ENCODE measurements at regions not wholly inside any gene's neighbourhood (a gene's known extent, or its start where the extent isn't known, plus 50 kb on each side); places are given as distances from the start of the nearest gene placed in this dataset.

DNA sequence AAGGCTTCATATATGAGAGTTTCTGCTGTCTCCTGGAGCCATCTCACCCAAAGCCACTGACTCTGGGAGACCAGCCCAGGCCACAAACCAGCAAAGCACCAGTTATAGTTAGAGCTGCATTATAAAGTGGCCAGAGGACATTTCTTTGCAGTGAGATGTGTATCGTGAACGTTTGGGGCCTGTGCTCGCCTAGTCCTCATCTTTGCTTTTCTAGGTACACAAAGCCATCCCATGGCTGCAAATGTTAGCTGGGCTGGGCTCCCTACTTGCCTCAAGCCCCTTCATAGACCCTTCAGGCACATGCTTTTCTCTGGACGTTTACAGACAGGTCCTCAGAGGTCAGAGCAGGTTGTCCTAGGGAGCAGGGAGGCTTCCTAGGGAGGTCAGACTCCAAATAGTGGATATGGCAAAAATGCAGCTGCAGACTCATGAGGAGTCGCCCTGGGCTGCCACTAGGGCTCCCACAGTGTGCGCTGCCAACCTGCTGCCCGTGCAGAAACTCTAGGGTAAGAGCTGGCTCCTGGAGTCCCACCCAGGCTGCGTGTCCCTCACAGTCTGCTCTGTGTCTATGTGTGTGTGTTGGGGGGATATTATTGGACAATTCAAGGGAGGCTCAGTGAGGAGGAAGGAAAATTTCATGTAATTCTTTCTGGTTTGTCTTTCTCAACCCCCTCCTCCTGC is 141.0 kb downstream of the RPIA start:
- DNase-seq (ENCODE audit: low read depth, low spot score), result no peak
- no peak overlapping the region for H3K4me3 ChIP-seq (ENCODE audit: insufficient read length, low read depth)
- no peak for TF ChIP-seq SUZ12 (IDR thresholded peaks at IDR 0.05; ENCODE audit: extremely low read depth, insufficient read depth, insufficient read length)
- TF ChIP-seq ZNF274 (IDR thresholded peaks at IDR 0.05; ENCODE audit: low read depth, low read length), result no peak
- TF ChIP-seq YY1 (IDR thresholded peaks at IDR 0.05; ENCODE audit: insufficient read depth, insufficient read length), result no peak
- no peaks in the 10 kb centered on the region for H3K36me3 ChIP-seq (ENCODE audit: insufficient read depth, insufficient read length, low read length)
- H3K4me1 ChIP-seq (ENCODE audit: insufficient read depth, insufficient read length), result no peaks in the 10 kb centered on the region
- H3K9ac ChIP-seq (ENCODE audit: insufficient read length, low read depth), result no peak overlapping the region
- H3K9me3 ChIP-seq (ENCODE audit: insufficient read depth, low read length), result no peaks in the 10 kb centered on the region
- no peaks in the 10 kb centered on the region for H3K27me3 ChIP-seq (ENCODE audit: insufficient read depth, insufficient read length)

DNA sequence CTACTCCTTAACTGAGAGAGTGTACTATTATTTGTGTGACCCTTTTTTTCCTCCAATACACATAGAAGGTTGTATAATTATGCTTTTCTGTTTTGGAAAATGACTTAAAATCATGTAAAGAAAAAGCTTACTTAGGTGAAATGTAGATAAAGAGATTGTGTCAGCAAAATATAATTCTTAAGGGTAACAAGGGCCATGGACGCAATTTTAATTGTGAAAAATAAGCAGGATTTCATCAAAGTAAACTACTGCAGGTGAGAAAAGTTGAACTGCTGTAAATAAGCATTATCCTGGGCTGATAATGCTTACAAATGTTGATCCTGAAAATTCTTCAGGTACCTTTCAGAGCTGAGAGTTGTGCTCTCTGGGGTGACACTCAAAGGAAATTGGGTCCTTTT is 141.5 kb downstream of the RPIA start:
- H3K4me3 ChIP-seq (ENCODE audit: insufficient read length, low read depth), result no peak overlapping the region
- H3K27me3 ChIP-seq (ENCODE audit: insufficient read depth, insufficient read length), result no peaks in the 10 kb centered on the region
- no peak for DNase-seq (ENCODE audit: low read depth, low spot score)
- no peaks in the 10 kb centered on the region for H3K9me3 ChIP-seq (ENCODE audit: insufficient read depth, low read length)
- TF ChIP-seq YY1 (IDR thresholded peaks at IDR 0.05; ENCODE audit: insufficient read depth, insufficient read length) (no peak), ZNF274 (IDR thresholded peaks at IDR 0.05; ENCODE audit: low read depth, low read length) (no peak), SUZ12 (IDR thresholded peaks at IDR 0.05; ENCODE audit: extremely low read depth, insufficient read depth, insufficient read length) (no peak)
- H3K36me3 ChIP-seq (ENCODE audit: insufficient read depth, insufficient read length, low read length), result no peaks in the 10 kb centered on the region
- H3K4me1 ChIP-seq (ENCODE audit: insufficient read depth, insufficient read length), result no peaks in the 10 kb centered on the region
- H3K9ac ChIP-seq (ENCODE audit: insufficient read length, low read depth), result no peak overlapping the region

DNA sequence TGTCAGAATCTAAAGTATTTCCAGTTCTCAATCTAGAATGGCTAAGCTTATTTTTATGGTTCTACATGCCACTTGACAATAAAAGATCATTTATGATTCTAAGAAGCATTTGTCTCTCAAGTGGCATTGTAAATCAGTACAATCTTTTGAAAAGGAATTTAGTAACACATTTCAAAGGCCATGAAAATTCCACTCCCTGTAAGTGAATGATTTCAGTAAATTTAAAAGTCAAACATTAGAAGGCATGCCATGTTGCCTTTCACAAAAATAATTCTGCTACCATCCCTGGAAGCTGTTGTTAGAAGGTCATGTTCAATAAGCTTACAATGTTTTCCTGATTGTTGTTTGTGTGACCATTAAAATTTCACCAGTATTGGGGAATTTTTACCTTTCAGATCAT is 142.9 kb downstream of the RPIA start:
- TF ChIP-seq ZNF274 (IDR thresholded peaks at IDR 0.05; ENCODE audit: low read depth, low read length), result no peak
- TF ChIP-seq YY1 (IDR thresholded peaks at IDR 0.05; ENCODE audit: insufficient read depth, insufficient read length), result no peak
- no peak for TF ChIP-seq SUZ12 (IDR thresholded peaks at IDR 0.05; ENCODE audit: extremely low read depth, insufficient read depth, insufficient read length)
- H3K4me1 ChIP-seq (ENCODE audit: insufficient read depth, insufficient read length), result no peaks in the 10 kb centered on the region
- H3K9me3 ChIP-seq (ENCODE audit: insufficient read depth, low read length), result no peaks in the 10 kb centered on the region
- H3K27me3 ChIP-seq (ENCODE audit: insufficient read depth, insufficient read length), result no peaks in the 10 kb centered on the region
- no peaks in the 10 kb centered on the region for H3K36me3 ChIP-seq (ENCODE audit: insufficient read depth, insufficient read length, low read length)
- no peak overlapping the region for H3K4me3 ChIP-seq (ENCODE audit: insufficient read length, low read depth)
- no peak for DNase-seq (ENCODE audit: low read depth, low spot score)
- no peak overlapping the region for H3K9ac ChIP-seq (ENCODE audit: insufficient read length, low read depth)

DNA sequence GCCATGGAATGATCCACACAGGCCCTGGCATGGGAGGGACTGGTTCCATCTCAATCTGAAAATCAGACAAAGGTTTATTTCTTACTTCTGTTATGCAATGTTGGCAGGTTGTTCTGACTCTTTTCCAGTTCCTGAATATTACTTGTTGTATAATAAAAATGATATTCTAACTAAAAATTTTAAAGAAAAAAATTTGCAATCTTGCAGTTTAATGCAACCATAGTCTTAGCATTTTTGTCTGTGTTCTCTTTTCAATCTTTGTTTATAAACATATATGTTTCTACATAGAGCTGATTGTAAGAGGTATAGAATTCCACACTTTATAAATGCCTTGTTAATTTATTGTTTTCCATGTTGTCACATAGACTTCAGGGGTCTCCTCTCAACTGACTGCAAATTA is 143.4 kb downstream of the RPIA start:
- H3K4me3 ChIP-seq (ENCODE audit: insufficient read length, low read depth), result no peak overlapping the region
- no peaks in the 10 kb centered on the region for H3K9me3 ChIP-seq (ENCODE audit: insufficient read depth, low read length)
- H3K4me1 ChIP-seq (ENCODE audit: insufficient read depth, insufficient read length), result no peaks in the 10 kb centered on the region
- DNase-seq (ENCODE audit: low read depth, low spot score), result no peak
- no peak overlapping the region for H3K9ac ChIP-seq (ENCODE audit: insufficient read length, low read depth)
- TF ChIP-seq SUZ12 (IDR thresholded peaks at IDR 0.05; ENCODE audit: extremely low read depth, insufficient read depth, insufficient read length) (no peak), YY1 (IDR thresholded peaks at IDR 0.05; ENCODE audit: insufficient read depth, insufficient read length) (no peak), ZNF274 (IDR thresholded peaks at IDR 0.05; ENCODE audit: low read depth, low read length) (no peak)
- H3K36me3 ChIP-seq (ENCODE audit: insufficient read depth, insufficient read length, low read length), result no peaks in the 10 kb centered on the region
- no peaks in the 10 kb centered on the region for H3K27me3 ChIP-seq (ENCODE audit: insufficient read depth, insufficient read length)

DNA sequence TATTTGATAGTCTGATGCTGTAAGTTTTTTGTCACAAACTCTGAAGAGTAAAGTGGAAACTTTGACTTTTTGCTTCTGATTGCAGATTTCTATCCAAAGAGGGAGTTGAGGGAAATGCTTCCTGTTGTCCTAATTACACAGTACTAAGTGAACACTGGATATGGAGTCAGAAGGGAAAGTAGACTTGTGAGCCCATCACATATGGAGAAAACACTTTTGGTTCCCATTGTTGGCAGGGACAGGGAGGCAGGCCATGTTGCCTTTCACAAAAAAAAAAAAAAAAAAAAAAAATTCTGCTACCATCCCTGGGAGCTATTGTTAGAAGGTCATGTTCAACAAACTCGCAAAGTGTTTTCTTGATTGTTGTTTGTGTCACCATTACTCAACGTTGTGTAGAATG is 144.3 kb downstream of the RPIA start:
- Histone ChIP-seq H3K4me1 (ENCODE audit: insufficient read depth, insufficient read length) (no peaks in the 10 kb centered on the region), H3K36me3 (ENCODE audit: insufficient read depth, insufficient read length, low read length) (no peaks in the 10 kb centered on the region)

DNA sequence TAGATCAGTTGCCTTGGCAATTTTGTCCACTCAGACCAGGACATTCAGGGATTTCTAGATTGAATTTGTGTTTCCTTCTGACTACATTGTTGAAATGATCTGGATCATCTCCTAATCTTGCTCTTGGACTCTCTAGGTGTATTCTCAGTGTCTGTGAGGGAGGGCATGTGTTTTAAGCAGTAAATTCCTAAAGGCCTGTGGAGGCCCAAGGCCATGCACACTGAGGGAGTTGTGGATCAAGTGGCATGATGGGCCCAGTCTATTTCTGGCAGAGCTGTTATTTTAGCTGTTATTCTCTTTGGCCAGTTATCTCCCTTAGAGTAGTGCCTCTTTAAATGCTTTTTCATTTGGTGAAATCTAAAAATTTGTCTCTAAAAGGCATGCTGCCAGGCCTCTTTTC is 144.9 kb downstream of the RPIA start:
- Histone ChIP-seq H3K36me3 (ENCODE audit: insufficient read depth, insufficient read length, low read length) (no peaks in the 10 kb centered on the region), H3K4me3 (ENCODE audit: insufficient read length, low read depth) (no peak overlapping the region), H3K9me3 (ENCODE audit: insufficient read depth, low read length) (no peaks in the 10 kb centered on the region), H3K9ac (ENCODE audit: insufficient read length, low read depth) (no peak overlapping the region), H3K27me3 (ENCODE audit: insufficient read depth, insufficient read length) (no peaks in the 10 kb centered on the region), H3K4me1 (ENCODE audit: insufficient read depth, insufficient read length) (no peaks in the 10 kb centered on the region)
- DNase-seq (ENCODE audit: low read depth, low spot score), result no peak
- TF ChIP-seq YY1 (IDR thresholded peaks at IDR 0.05; ENCODE audit: insufficient read depth, insufficient read length), result no peak
- TF ChIP-seq SUZ12 (IDR thresholded peaks at IDR 0.05; ENCODE audit: extremely low read depth, insufficient read depth, insufficient read length), result no peak
- TF ChIP-seq ZNF274 (IDR thresholded peaks at IDR 0.05; ENCODE audit: low read depth, low read length), result no peak

More for the DNA sequence above, 144.3 kb downstream of the RPIA start:
- Histone ChIP-seq H3K9me3 (ENCODE audit: insufficient read depth, low read length) (no peaks in the 10 kb centered on the region), H3K4me3 (ENCODE audit: insufficient read length, low read depth) (no peak overlapping the region), H3K27me3 (ENCODE audit: insufficient read depth, insufficient read length) (no peaks in the 10 kb centered on the region), H3K9ac (ENCODE audit: insufficient read length, low read depth) (no peak overlapping the region)
- TF ChIP-seq ZNF274 (IDR thresholded peaks at IDR 0.05; ENCODE audit: low read depth, low read length) (no peak), YY1 (IDR thresholded peaks at IDR 0.05; ENCODE audit: insufficient read depth, insufficient read length) (no peak), SUZ12 (IDR thresholded peaks at IDR 0.05; ENCODE audit: extremely low read depth, insufficient read depth, insufficient read length) (no peak)
- no peak for DNase-seq (ENCODE audit: low read depth, low spot score)

DNA sequence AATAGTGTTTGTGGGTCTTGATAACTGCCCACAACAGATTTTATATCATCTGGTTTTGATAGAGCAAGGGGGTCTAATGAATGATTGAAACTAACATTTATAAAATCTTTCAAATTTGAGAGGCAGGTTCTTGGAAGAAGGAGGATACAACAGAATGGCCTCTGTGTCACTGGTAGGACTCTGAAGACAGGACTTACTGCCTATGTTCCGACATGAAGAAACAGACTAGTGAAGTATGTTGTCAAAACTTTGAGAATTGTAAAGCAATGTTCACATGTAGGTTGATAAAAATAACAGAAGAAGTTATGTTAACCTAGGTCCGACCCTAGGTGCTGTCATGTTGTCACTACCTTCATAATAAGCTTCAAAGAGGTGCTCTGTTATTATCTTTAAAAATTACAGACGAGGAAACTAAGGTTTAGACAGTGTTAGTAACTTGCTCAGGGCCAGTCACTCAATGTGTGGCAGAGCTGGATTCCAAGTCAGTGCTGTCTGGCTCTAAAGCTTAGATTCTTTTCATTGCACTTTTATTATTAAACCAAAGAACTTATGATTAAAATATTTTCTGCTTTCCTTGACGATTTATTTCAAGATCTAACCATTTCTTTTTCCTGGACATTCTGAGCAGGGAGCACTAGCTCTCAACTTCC is 146.2 kb downstream of the RPIA start:
- TF ChIP-seq SUZ12 (IDR thresholded peaks at IDR 0.05; ENCODE audit: extremely low read depth, insufficient read depth, insufficient read length) (no peak), YY1 (IDR thresholded peaks at IDR 0.05; ENCODE audit: insufficient read depth, insufficient read length) (no peak), ZNF274 (IDR thresholded peaks at IDR 0.05; ENCODE audit: low read depth, low read length) (no peak)
- H3K9me3 ChIP-seq (ENCODE audit: insufficient read depth, low read length), result no peaks in the 10 kb centered on the region
- no peaks in the 10 kb centered on the region for H3K27me3 ChIP-seq (ENCODE audit: insufficient read depth, insufficient read length)
- H3K4me3 ChIP-seq (ENCODE audit: insufficient read length, low read depth), result no peak overlapping the region
- no peaks in the 10 kb centered on the region for H3K4me1 ChIP-seq (ENCODE audit: insufficient read depth, insufficient read length)
- no peak for DNase-seq (ENCODE audit: low read depth, low spot score)
- no peak overlapping the region for H3K9ac ChIP-seq (ENCODE audit: insufficient read length, low read depth)
- H3K36me3 ChIP-seq (ENCODE audit: insufficient read depth, insufficient read length, low read length), result no peaks in the 10 kb centered on the region

All from NT2/D1 (cell line).